Astrocyte (in vitro differentiated cells and primary cell): ENCODE measurements at regions not wholly inside any gene's neighbourhood (a gene's known extent, or its start where the extent isn't known, plus 50 kb on each side); places are given as distances from the start of the nearest gene placed in this dataset.

Source experiments
- DNase-seq: peaks from one replicate; pipeline ENCODE4 v3.0.0-alpha.2; 2010; ENCODE audit warnings: low read depth
- FAIRE-seq: peaks from 2 replicates; lab custom pipeline; 2011; peaks lifted over from hg19 to GRCh38; lab: Jason Lieb, UNC
- H2AFZ ChIP-seq: 2 replicates; pipeline ENCODE4 v1.6.0; 2012; ENCODE audit warnings: low read depth, low read length, inconsistent platforms
- H3K27ac ChIP-seq: 2 replicates; pipeline ENCODE4 v1.5.1; 2011; ENCODE audit warnings: low read depth, low read length, inconsistent platforms
- H3K27me3 ChIP-seq: 2 replicates; pipeline ENCODE4 v1.6.0; 2011; ENCODE audit warnings: low read length, inconsistent platforms; ENCODE audit not compliant: insufficient read depth
- H3K36me3 ChIP-seq: 2 replicates; pipeline ENCODE4 v1.5.1; 2011; ENCODE audit warnings: low read length, inconsistent platforms; ENCODE audit not compliant: insufficient read depth
- H3K4me1 ChIP-seq: 2 replicates; pipeline ENCODE4 v1.5.1; 2011; ENCODE audit warnings: low read length, inconsistent platforms; ENCODE audit not compliant: insufficient read depth
- H3K4me2 ChIP-seq: 2 replicates; pipeline ENCODE4 v1.6.0; 2012; ENCODE audit warnings: low read length, inconsistent platforms
- H3K4me3 ChIP-seq: 2 replicates; pipeline ENCODE4 v1.5.1; 2011; ENCODE audit warnings: low read depth, mild to moderate bottlenecking, low read length, inconsistent platforms; ENCODE audit not compliant: insufficient read depth
- H3K79me2 ChIP-seq: 2 replicates; pipeline ENCODE4 v1.6.0; 2012; ENCODE audit warnings: mild to moderate bottlenecking, low read length, inconsistent platforms; ENCODE audit not compliant: insufficient read depth
- H3K9ac ChIP-seq: 2 replicates; pipeline ENCODE4 v1.6.0; 2012; ENCODE audit warnings: mild to moderate bottlenecking, low read length, inconsistent platforms
- H3K9me3 ChIP-seq: 2 replicates; pipeline ENCODE4 v1.5.1; 2012; ENCODE audit warnings: low read depth, mild to moderate bottlenecking, low read length, inconsistent platforms; ENCODE audit not compliant: insufficient read depth
- H4K20me1 ChIP-seq: 2 replicates; pipeline ENCODE4 v1.6.0; 2012; ENCODE audit warnings: low read length, inconsistent platforms; ENCODE audit not compliant: insufficient read depth
- H3K27ac Mint-ChIP-seq: one replicate; pipeline ENCODE4 v1.8.0; 2021; ENCODE audit warnings: mild to moderate bottlenecking, mixed read lengths; ENCODE audit not compliant: unreplicated experiment
- H3K27me3 Mint-ChIP-seq: one replicate; pipeline ENCODE4 v1.8.0; 2021; ENCODE audit warnings: low read depth, mixed read lengths; ENCODE audit not compliant: unreplicated experiment
- H3K36me3 Mint-ChIP-seq: one replicate; pipeline ENCODE4 v1.8.0; 2021; ENCODE audit warnings: low read depth, mixed read lengths; ENCODE audit not compliant: unreplicated experiment
- H3K4me1 Mint-ChIP-seq: one replicate; pipeline ENCODE4 v1.8.0; 2021; ENCODE audit warnings: low read depth, mixed read lengths; ENCODE audit not compliant: unreplicated experiment
- H3K4me3 Mint-ChIP-seq: one replicate; pipeline ENCODE4 v1.8.0; 2021; ENCODE audit warnings: mild to moderate bottlenecking, moderate library complexity, mixed read lengths; ENCODE audit not compliant: unreplicated experiment
- H3K9me3 Mint-ChIP-seq: one replicate; pipeline ENCODE4 v1.8.0; 2021; ENCODE audit warnings: mild to moderate bottlenecking, mixed read lengths; ENCODE audit not compliant: unreplicated experiment
- EZH2 ChIP-seq: IDR thresholded peaks from 2 replicates; pipeline ENCODE4 v1.6.1; 2012; ENCODE audit warnings: mild to moderate bottlenecking, low read length, inconsistent platforms; ENCODE audit not compliant: insufficient read depth
- TF ChIP-seq, protein P1 (sequence below): IDR thresholded peaks from 2 replicates; pipeline ENCODE4 v1.5.1; 2011; ENCODE audit warnings: low read depth, mild to moderate bottlenecking, inconsistent platforms, low read length, moderate library complexity; ENCODE audit not compliant: insufficient read depth

DNA sequence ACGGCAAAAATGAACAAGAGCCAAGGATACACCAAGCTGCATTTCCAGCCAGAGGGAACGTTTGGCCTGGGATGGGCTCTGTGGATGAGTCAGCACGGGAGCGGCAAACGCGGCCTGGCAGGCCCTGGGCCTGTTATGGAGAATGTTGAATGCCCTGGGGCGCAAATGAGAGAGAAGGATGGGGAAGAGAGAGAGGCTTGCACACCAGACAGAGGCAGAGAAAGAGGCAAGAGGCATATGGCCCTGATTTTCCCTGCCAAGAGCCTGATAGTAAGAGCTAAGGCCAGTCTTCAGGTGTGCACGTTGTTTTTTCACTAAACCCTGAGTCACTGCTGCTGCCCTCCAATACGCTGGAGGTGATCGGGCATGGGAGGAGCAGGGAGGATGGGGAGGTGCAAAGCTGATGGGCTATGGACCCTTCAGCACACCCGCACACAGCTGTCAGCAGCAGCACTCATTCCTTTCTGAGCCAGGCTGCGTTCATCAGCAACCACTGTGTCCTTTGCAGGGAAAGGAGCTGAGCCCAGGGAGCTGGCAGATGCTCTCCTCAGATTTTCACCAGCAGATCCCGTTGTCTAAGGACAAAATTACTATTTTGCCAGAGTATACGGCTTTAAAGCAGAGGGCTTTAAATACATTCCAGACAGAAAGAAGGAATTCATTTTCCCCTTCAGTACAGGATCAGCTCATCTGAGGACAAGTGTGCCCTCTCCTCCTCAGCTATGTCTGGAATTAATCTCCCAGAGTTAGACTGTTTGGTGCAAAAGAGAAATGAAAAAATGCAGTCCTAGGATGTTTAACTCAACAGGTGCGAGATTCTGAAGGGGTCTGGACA, 61.7 kb upstream of the SLC22A23 start:
- Mint-ChIP-seq H3K27ac (peak overlapping the region; percentile 42), H3K36me3 (no peaks in the 10 kb centered on the region), H3K4me1 (peaks cover 49% of the 10 kb centered on the region), H3K27me3 (peaks cover 10% of the 10 kb centered on the region), H3K4me3 (no peak overlapping the region), H3K9me3 (no peaks in the 10 kb centered on the region)
- peak; percentile 75 for DNase-seq
- peak overlapping the region; percentile 15 for H3K9ac ChIP-seq
- no peaks in the 10 kb centered on the region for H3K79me2 ChIP-seq
- H3K4me2 ChIP-seq: peak overlapping the region; percentile 9
- TF ChIP-seq EZH2: no peak
- TF ChIP-seq, protein P1, sequence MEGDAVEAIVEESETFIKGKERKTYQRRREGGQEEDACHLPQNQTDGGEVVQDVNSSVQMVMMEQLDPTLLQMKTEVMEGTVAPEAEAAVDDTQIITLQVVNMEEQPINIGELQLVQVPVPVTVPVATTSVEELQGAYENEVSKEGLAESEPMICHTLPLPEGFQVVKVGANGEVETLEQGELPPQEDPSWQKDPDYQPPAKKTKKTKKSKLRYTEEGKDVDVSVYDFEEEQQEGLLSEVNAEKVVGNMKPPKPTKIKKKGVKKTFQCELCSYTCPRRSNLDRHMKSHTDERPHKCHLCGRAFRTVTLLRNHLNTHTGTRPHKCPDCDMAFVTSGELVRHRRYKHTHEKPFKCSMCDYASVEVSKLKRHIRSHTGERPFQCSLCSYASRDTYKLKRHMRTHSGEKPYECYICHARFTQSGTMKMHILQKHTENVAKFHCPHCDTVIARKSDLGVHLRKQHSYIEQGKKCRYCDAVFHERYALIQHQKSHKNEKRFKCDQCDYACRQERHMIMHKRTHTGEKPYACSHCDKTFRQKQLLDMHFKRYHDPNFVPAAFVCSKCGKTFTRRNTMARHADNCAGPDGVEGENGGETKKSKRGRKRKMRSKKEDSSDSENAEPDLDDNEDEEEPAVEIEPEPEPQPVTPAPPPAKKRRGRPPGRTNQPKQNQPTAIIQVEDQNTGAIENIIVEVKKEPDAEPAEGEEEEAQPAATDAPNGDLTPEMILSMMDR: no peak
- FAIRE-seq: no peak
- peak overlapping the region; percentile 36 for H2AFZ ChIP-seq
- H3K36me3 ChIP-seq: no peaks in the 10 kb centered on the region
- H4K20me1 ChIP-seq: no peaks in the 10 kb centered on the region
- no peaks in the 10 kb centered on the region for H3K27me3 ChIP-seq
- peaks cover 37% of the 10 kb centered on the region for H3K4me1 ChIP-seq
- no peaks in the 10 kb centered on the region for H3K9me3 ChIP-seq
- no peak overlapping the region for H3K4me3 ChIP-seq
- H3K27ac ChIP-seq: no peak overlapping the region

DNA sequence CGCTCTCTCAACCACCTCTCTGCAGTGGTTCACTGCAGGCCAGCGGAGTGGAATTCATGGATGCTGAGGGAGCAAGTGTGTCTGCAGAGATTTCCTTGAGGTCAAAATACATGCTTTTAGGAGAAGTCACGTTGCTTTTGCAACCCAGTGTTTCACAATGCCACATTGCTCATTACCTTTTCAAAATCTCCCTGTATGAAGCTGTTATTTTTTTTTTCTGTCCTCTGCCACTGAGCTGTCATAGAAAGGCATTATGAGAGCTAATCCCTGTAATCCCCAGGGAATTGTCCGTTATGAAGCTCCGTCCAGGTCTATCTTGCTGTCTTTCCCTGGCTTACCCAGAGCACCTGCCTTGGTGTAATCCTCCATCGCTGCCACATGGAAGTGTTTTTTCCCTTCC, 60.5 kb upstream of the SLC22A23 start:
- H3K9me3 Mint-ChIP-seq: no peaks in the 10 kb centered on the region
- no peak overlapping the region for H3K4me3 ChIP-seq
- H2AFZ ChIP-seq: no peak overlapping the region
- H3K27me3 Mint-ChIP-seq: peaks cover 15% of the 10 kb centered on the region
- H3K4me2 ChIP-seq: peak overlapping the region; percentile 9
- peak; percentile 96 for FAIRE-seq
- no peaks in the 10 kb centered on the region for H3K36me3 ChIP-seq
- H3K4me1 ChIP-seq: peaks cover 26% of the 10 kb centered on the region
- H3K27me3 ChIP-seq: no peaks in the 10 kb centered on the region
- no peaks in the 10 kb centered on the region for H3K36me3 Mint-ChIP-seq
- TF ChIP-seq, protein P1: no peak
- TF ChIP-seq EZH2: no peak
- H3K9ac ChIP-seq: no peak overlapping the region
- DNase-seq: peak; percentile 88
- H3K9me3 ChIP-seq: no peaks in the 10 kb centered on the region
- no peak overlapping the region for H3K27ac ChIP-seq
- no peaks in the 10 kb centered on the region for H3K79me2 ChIP-seq
- no peak overlapping the region for H3K27ac Mint-ChIP-seq
- H3K4me1 Mint-ChIP-seq: peaks cover 37% of the 10 kb centered on the region
- H3K4me3 Mint-ChIP-seq: no peak overlapping the region
- no peaks in the 10 kb centered on the region for H4K20me1 ChIP-seq

DNA sequence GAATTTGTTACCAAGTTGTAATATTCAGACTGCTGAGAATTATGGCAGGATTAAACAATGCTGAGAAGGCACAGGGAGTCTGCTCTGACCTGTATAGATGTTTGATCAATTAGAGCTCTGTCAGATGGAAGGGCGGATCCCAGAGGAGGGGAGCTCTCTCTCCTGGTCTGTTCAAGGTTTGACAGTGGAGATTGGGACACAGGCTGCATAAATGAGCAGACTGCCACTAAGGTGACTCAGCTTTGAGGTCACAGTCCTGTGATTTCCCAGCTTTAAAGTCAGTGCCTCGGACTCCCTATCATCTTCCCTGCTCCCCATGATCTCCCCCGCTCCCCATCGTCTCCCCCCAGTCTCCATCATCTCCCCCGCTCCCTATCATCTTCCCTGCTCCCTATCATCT, 59.2 kb upstream of the SLC22A23 start:
- Histone ChIP-seq H4K20me1 (no peaks in the 10 kb centered on the region), H3K4me1 (peaks cover 21% of the 10 kb centered on the region), H3K79me2 (no peaks in the 10 kb centered on the region), H3K9me3 (no peaks in the 10 kb centered on the region), H3K27ac (no peak overlapping the region), H3K36me3 (no peaks in the 10 kb centered on the region), H2AFZ (no peak overlapping the region), H3K4me3 (no peak overlapping the region), H3K27me3 (no peaks in the 10 kb centered on the region), H3K4me2 (no peak overlapping the region), H3K9ac (no peak overlapping the region)
- Mint-ChIP-seq H3K9me3 (no peaks in the 10 kb centered on the region), H3K4me1 (peaks cover 32% of the 10 kb centered on the region), H3K36me3 (no peaks in the 10 kb centered on the region), H3K27ac (no peak overlapping the region), H3K27me3 (peaks cover 19% of the 10 kb centered on the region), H3K4me3 (no peak overlapping the region)
- DNase-seq (no peak), FAIRE-seq (no peak)
- TF ChIP-seq, protein P1: no peak
- no peak for TF ChIP-seq EZH2
